Adrenal gland (tissue), 5 donors: ENCODE measurements at regions not wholly inside any gene's neighbourhood (a gene's known extent, or its start where the extent isn't known, plus 50 kb on each side); places are given as distances from the start of the nearest gene placed in this dataset.

ENCODE experiments used
- POLR2A ChIP-seq, 2 donors: fragments of 450-650 bp; IDR thresholded peaks; one replicate each; pipeline ENCODE4 v1.6.1; 2017; ENCODE audit warnings: antibody characterized with exemption in 2 of 2, mild to moderate bottlenecking in 2 of 2, moderate library complexity in 1 of 2
- TF ChIP-seq, protein P1 (sequence below), 6 experiments: fragments of 450-650 bp in 4 of 6; fragments of 200-600 bp in 2 of 6; sonication (generic) in 1 of 6; IDR thresholded peaks; 1 replicate in 5 of 6; 2 replicates in 1 of 6; pipeline versions ENCODE4 v1.5.1 to v1.8.0; 2016 to 2021; ENCODE audit warnings: antibody characterized with exemption in 6 of 6, mild to moderate bottlenecking in 2 of 6, moderate library complexity in 1 of 6
- donor health status: DM: no; HTN: no; CAD: no.

DNA sequence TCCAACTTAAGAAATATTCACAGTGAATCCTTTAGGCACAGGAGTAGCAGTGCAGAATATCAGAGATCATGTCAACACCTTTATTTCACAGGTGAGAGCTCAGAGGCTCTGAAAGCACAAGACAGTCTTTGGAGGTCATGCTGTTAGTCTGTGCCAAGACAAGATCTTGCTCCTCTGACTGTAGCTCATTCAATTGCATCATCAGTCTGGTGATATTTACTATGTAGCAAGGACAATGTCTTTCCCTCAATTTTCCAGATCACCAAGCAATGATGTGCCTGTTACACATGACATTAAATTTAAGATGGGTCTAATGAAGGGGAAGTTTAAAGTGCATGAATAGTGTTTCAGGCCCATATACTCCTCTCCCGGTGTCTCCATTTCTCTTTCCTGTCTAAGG, 277.5 kb downstream of the IL15 start:
- TF ChIP-seq, protein P1, sequence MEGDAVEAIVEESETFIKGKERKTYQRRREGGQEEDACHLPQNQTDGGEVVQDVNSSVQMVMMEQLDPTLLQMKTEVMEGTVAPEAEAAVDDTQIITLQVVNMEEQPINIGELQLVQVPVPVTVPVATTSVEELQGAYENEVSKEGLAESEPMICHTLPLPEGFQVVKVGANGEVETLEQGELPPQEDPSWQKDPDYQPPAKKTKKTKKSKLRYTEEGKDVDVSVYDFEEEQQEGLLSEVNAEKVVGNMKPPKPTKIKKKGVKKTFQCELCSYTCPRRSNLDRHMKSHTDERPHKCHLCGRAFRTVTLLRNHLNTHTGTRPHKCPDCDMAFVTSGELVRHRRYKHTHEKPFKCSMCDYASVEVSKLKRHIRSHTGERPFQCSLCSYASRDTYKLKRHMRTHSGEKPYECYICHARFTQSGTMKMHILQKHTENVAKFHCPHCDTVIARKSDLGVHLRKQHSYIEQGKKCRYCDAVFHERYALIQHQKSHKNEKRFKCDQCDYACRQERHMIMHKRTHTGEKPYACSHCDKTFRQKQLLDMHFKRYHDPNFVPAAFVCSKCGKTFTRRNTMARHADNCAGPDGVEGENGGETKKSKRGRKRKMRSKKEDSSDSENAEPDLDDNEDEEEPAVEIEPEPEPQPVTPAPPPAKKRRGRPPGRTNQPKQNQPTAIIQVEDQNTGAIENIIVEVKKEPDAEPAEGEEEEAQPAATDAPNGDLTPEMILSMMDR (IDR thresholded peaks at IDR 0.05): no peak
- TF ChIP-seq POLR2A (IDR thresholded peaks at IDR 0.05): no peak
